22Rv1 (cell line): ENCODE measurements at regions not wholly inside any gene's neighbourhood (a gene's known extent, or its start where the extent isn't known, plus 50 kb on each side); places are given as distances from the start of the nearest gene placed in this dataset.

Experiments used
- ZFX ChIP-seq: fragments of 450-650 bp; IDR thresholded peaks from 2 replicates; pipeline ENCODE4 v1.6.1; 2017; ENCODE audit warnings: antibody characterized with exemption, borderline replicate concordance
- TF ChIP-seq, protein P1 (sequence below): fragments of 450-650 bp; IDR thresholded peaks from 2 replicates; pipeline ENCODE4 v1.5.1; 2017; ENCODE audit warnings: mild to moderate bottlenecking

GRCh38 chr4:100082852-100083251, 107.4 kb downstream of the DDIT4L start:
- TF ChIP-seq, protein P1, sequence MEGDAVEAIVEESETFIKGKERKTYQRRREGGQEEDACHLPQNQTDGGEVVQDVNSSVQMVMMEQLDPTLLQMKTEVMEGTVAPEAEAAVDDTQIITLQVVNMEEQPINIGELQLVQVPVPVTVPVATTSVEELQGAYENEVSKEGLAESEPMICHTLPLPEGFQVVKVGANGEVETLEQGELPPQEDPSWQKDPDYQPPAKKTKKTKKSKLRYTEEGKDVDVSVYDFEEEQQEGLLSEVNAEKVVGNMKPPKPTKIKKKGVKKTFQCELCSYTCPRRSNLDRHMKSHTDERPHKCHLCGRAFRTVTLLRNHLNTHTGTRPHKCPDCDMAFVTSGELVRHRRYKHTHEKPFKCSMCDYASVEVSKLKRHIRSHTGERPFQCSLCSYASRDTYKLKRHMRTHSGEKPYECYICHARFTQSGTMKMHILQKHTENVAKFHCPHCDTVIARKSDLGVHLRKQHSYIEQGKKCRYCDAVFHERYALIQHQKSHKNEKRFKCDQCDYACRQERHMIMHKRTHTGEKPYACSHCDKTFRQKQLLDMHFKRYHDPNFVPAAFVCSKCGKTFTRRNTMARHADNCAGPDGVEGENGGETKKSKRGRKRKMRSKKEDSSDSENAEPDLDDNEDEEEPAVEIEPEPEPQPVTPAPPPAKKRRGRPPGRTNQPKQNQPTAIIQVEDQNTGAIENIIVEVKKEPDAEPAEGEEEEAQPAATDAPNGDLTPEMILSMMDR = no peak
- no peak for TF ChIP-seq ZFX
